ENCODE measurements at regions not wholly inside any gene's neighbourhood (a gene's known extent, or its start where the extent isn't known, plus 50 kb on each side); places are given as distances from the start of the nearest gene placed in this dataset.
"Not testable (repeated sequence)": the region's sequence is repeated elsewhere in the genome, so short reads cannot be mapped to it uniquely, and the experiment has no call there.

GRCh38 chr21:25487046-25487594, 120.2 kb downstream of the MRPL39 start:
- no peak for DNase-seq

- no peak for DNase-seq
These were observed 121.4 kb downstream of the MRPL39 start for GRCh38 chr21:25485914-25486313.

GRCh38 chr21:25467896-25468295, 139.4 kb downstream of the MRPL39 start:
- no peak for DNase-seq

GRCh38 chr21:25467071-25467470, 140.2 kb downstream of the MRPL39 start:
- DNase-seq, result not testable (repeated sequence)

- DNase-seq, result no peak
These were observed 140.8 kb downstream of the MRPL39 start for GRCh38 chr21:25466470-25466869.

GRCh38 chr21:25465263-25465662, 142.0 kb downstream of the MRPL39 start:
- no peak for DNase-seq

GRCh38 chr21:25464275-25464674, 143.0 kb downstream of the MRPL39 start:
- peak; percentile 45 for DNase-seq

GRCh38 chr21:25462517-25462971, 144.7 kb downstream of the MRPL39 start:
- peak; percentile 6 for DNase-seq

GRCh38 chr21:25461725-25462124, 145.6 kb downstream of the MRPL39 start:
- no peak for DNase-seq

GRCh38 chr21:25459993-25460392, 147.3 kb downstream of the MRPL39 start:
- DNase-seq, result no peak

- DNase-seq, result no peak
These were observed 147.9 kb downstream of the MRPL39 start for GRCh38 chr21:25459365-25459764.

GRCh38 chr21:25458484-25458883, 148.8 kb downstream of the MRPL39 start:
- DNase-seq, result no peak

GRCh38 chr21:25457946-25458345, 149.3 kb downstream of the MRPL39 start:
- no peak for DNase-seq

GRCh38 chr21:25457411-25457810, 149.9 kb downstream of the MRPL39 start:
- peak; percentile 79 for DNase-seq

GRCh38 chr21:25456672-25457071, 150.6 kb downstream of the MRPL39 start:
- DNase-seq, result peak; percentile 63

- DNase-seq, result no peak
These were observed 153.8 kb downstream of the MRPL39 start for GRCh38 chr21:25453524-25453923.

- DNase-seq, result no peak
These were observed 157.3 kb downstream of the MRPL39 start for GRCh38 chr21:25449950-25450349.

GRCh38 chr21:25441835-25442234, 165.4 kb downstream of the MRPL39 start:
- no peak for DNase-seq

- DNase-seq, result not testable (repeated sequence)
These were observed 169.8 kb downstream of the MRPL39 start for GRCh38 chr21:25437465-25437864.

GRCh38 chr21:25428537-25428936, 178.7 kb downstream of the MRPL39 start:
- no peak for DNase-seq

- DNase-seq, result no peak
These were observed 179.5 kb downstream of the MRPL39 start for GRCh38 chr21:25427828-25428227.

- DNase-seq, result no peak
These were observed 180.7 kb downstream of the MRPL39 start for GRCh38 chr21:25426580-25426979.

GRCh38 chr21:25425156-25425555, 182.1 kb downstream of the MRPL39 start:
- no peak for DNase-seq

GRCh38 chr21:25424634-25425033, 182.6 kb downstream of the MRPL39 start:
- no peak for DNase-seq

GRCh38 chr21:25424048-25424447, 183.2 kb downstream of the MRPL39 start:
- no peak for DNase-seq
